ENCODE measurements at regions not wholly inside any gene's neighbourhood (a gene's known extent, or its start where the extent isn't known, plus 50 kb on each side); places are given as distances from the start of the nearest gene placed in this dataset.
"Not testable (repeated sequence)": the region's sequence is repeated elsewhere in the genome, so short reads cannot be mapped to it uniquely, and the experiment has no call there.

GRCh38 chr12:83931451-83931850, 981.1 kb downstream of the SLC6A15 start:
- intact Hi-C loops (cut with micrococcal nuclease), result no loop called here
- no peak for DNase-seq
- ATAC-seq, result no peak

- ATAC-seq; DNase-seq; intact Hi-C loops (cut with micrococcal nuclease): not testable (repeated sequence)
These were observed 982.8 kb downstream of the SLC6A15 start for GRCh38 chr12:83929792-83930191.

GRCh38 chr12:83920821-83921547, 991.6 kb downstream of the SLC6A15 start:
- intact Hi-C loops (cut with micrococcal nuclease), result no loop called here
- no peak for ATAC-seq
- no peak for DNase-seq

GRCh38 chr12:83919081-83919480, 993.5 kb downstream of the SLC6A15 start:
- intact Hi-C loops (cut with micrococcal nuclease), result no loop called here
- DNase-seq (no peak), ATAC-seq (no peak)

GRCh38 chr12:83904175-83904574, 1008.4 kb downstream of the SLC6A15 start:
- ATAC-seq (no peak), DNase-seq (no peak)
- intact Hi-C loops (cut with micrococcal nuclease), result no loop called here

- ATAC-seq (no peak), DNase-seq (no peak)
- intact Hi-C loops (cut with micrococcal nuclease), result no loop called here
These were observed 1016.2 kb downstream of the SLC6A15 start for GRCh38 chr12:83896416-83896815.

GRCh38 chr12:83893101-83893500, 1019.5 kb downstream of the SLC6A15 start:
- DNase-seq (no peak), ATAC-seq (no peak)
- intact Hi-C loops (cut with micrococcal nuclease), result no loop called here

- intact Hi-C loops (cut with micrococcal nuclease), result no loop called here
- DNase-seq (no peak), ATAC-seq (no peak)
These were observed 1022.9 kb downstream of the SLC6A15 start for GRCh38 chr12:83889745-83890144.

- ATAC-seq, result no peak
- no peak for DNase-seq
- intact Hi-C loops (cut with micrococcal nuclease), result no loop called here
These were observed 1026.1 kb downstream of the SLC6A15 start for GRCh38 chr12:83886479-83886878.

GRCh38 chr12:83870921-83871599, 1041.5 kb downstream of the SLC6A15 start:
- intact Hi-C loops (cut with micrococcal nuclease); ATAC-seq; DNase-seq: not testable (repeated sequence)

- ATAC-seq (no peak), DNase-seq (no peak)
- intact Hi-C loops (cut with micrococcal nuclease), result no loop called here
These were observed 1046.1 kb downstream of the SLC6A15 start for GRCh38 chr12:83866477-83866876.

- DNase-seq (no peak), ATAC-seq (no peak)
- intact Hi-C loops (cut with micrococcal nuclease), result no loop called here
These were observed 1047.2 kb downstream of the SLC6A15 start for GRCh38 chr12:83865431-83865830.

- ATAC-seq (no peak), DNase-seq (no peak)
- intact Hi-C loops (cut with micrococcal nuclease), result no loop called here
These were observed 1048.5 kb downstream of the SLC6A15 start for GRCh38 chr12:83864054-83864453.

GRCh38 chr12:83859021-83859420, 1053.6 kb downstream of the SLC6A15 start:
- ATAC-seq (no peak), DNase-seq (no peak)
- intact Hi-C loops (cut with micrococcal nuclease), result no loop called here

- DNase-seq (no peak), ATAC-seq (no peak)
- intact Hi-C loops (cut with micrococcal nuclease), result no loop called here
These were observed 1055.8 kb downstream of the SLC6A15 start for GRCh38 chr12:83856803-83857202.

GRCh38 chr12:83850531-83850930, 1062.1 kb downstream of the SLC6A15 start:
- intact Hi-C loops (cut with micrococcal nuclease), result no loop called here
- DNase-seq (no peak), ATAC-seq (no peak)

- DNase-seq, result no peak
- ATAC-seq, result no peak
- intact Hi-C loops (cut with micrococcal nuclease), result no loop called here
These were observed 1063.9 kb downstream of the SLC6A15 start for GRCh38 chr12:83848702-83849101.

GRCh38 chr12:83843541-83843940, 1069.1 kb downstream of the SLC6A15 start:
- DNase-seq (no peak), ATAC-seq (no peak)
- intact Hi-C loops (cut with micrococcal nuclease), result no loop called here

GRCh38 chr12:83841620-83842019, 1071.0 kb downstream of the SLC6A15 start:
- intact Hi-C loops (cut with micrococcal nuclease), result no loop called here
- DNase-seq (no peak), ATAC-seq (no peak)

- DNase-seq, result no peak
- intact Hi-C loops (cut with micrococcal nuclease), result loop anchor here (10.0 kb wide), 1 partner anchor 1143 kb away; the partner anchor contains the start of gene TMTC2
- no peak for ATAC-seq
These were observed 1084.7 kb downstream of the SLC6A15 start for GRCh38 chr12:83827860-83828259.

GRCh38 chr12:83827193-83827592, 1085.4 kb downstream of the SLC6A15 start:
- intact Hi-C loops (cut with micrococcal nuclease), result loop anchor here (10.0 kb wide), 1 partner anchor 1142 kb away; the partner anchor contains the start of gene TMTC2
- no peak for DNase-seq
- ATAC-seq, result no peak

Measured in left ventricle myocardium superior (tissue), 1 donor.